Neural cell (in vitro differentiated cells): ENCODE measurements at regions not wholly inside any gene's neighbourhood (a gene's known extent, or its start where the extent isn't known, plus 50 kb on each side); places are given as distances from the start of the nearest gene placed in this dataset.

ENCODE experiments used
- H2AFZ ChIP-seq: fragments of 200-600, 300-800 bp; sonication (generic), shearing (Covaris generic); 2 replicates; pipeline ENCODE4 v1.6.0; 2014; ENCODE audit warnings: low read depth, mild to moderate bottlenecking, antibody characterized with exemption, low read length, moderate library complexity
- H3F3A ChIP-seq: fragments of 200-600 bp; shearing (Covaris generic); 2 replicates; pipeline ENCODE4 v1.6.1; 2016; ENCODE audit warnings: mild to moderate bottlenecking, moderate library complexity, mixed read lengths, antibody characterized with exemption, low read length; ENCODE audit not compliant: insufficient read depth, poor library complexity, severe bottlenecking
- H3K27ac ChIP-seq: fragments of 200-600, 300-800 bp; sonication (generic), shearing (Covaris generic); 2 replicates; pipeline ENCODE4 v1.5.1; 2014; ENCODE audit warnings: mild to moderate bottlenecking, low read length, moderate library complexity
- H3K27me3 ChIP-seq: fragments of 300-800, 200-600 bp; sonication (generic), shearing (Covaris generic); 2 replicates; pipeline ENCODE4 v1.6.0; 2014; ENCODE audit warnings: mild to moderate bottlenecking, low read depth, low read length, moderate library complexity; ENCODE audit not compliant: insufficient read depth
- H3K36me3 ChIP-seq: fragments of 300-800, 200-600 bp; sonication (generic), shearing (Covaris generic); 2 replicates; pipeline ENCODE4 v1.5.1; 2014; ENCODE audit warnings: mild to moderate bottlenecking, antibody characterized with exemption, low read length, moderate library complexity; ENCODE audit not compliant: insufficient read depth
- H3K4me2 ChIP-seq: fragments of 300-800, 200-600 bp; sonication (generic), shearing (Covaris generic); 2 replicates; pipeline ENCODE4 v1.6.0; 2014; ENCODE audit warnings: mild to moderate bottlenecking, low read length
- H3K4me3 ChIP-seq: fragments of 300-800, 200-600 bp; sonication (generic), shearing (Covaris generic); 2 replicates; pipeline ENCODE4 v1.5.1; 2014; ENCODE audit warnings: mild to moderate bottlenecking, low read length, moderate library complexity
- H3K79me2 ChIP-seq: fragments of 200-600 bp; shearing (Covaris generic); replicated peaks from 2 replicates; pipeline ENCODE4 v1.6.0; 2014; ENCODE audit warnings: mild to moderate bottlenecking, low read length, moderate library complexity; ENCODE audit not compliant: insufficient read depth
- H3K9ac ChIP-seq: fragments of 300-800, 200-600 bp; sonication (generic), shearing (Covaris generic); 2 replicates; pipeline ENCODE4 v1.6.1; 2016; ENCODE audit warnings: mild to moderate bottlenecking, low read length, mixed read lengths
- H3K9me2 ChIP-seq: fragments of 200-600 bp; shearing (Covaris generic); 2 replicates; pipeline ENCODE4 v1.6.1; 2016; ENCODE audit warnings: mild to moderate bottlenecking, low read length, mixed read lengths; ENCODE audit not compliant: insufficient read depth
- H3K9me3 ChIP-seq: fragments of 200-600, 300-800 bp; sonication (generic), shearing (Covaris generic); 2 replicates; pipeline ENCODE4 v1.6.1; 2016; ENCODE audit warnings: mild to moderate bottlenecking, mixed run types, low read length, moderate library complexity, mixed read lengths
- H4K20me1 ChIP-seq: fragments of 200-600 bp; shearing (Covaris generic); 2 replicates; pipeline ENCODE4 v1.6.1; 2016; ENCODE audit warnings: mild to moderate bottlenecking, mixed run types; ENCODE audit not compliant: insufficient read depth
- CTCF ChIP-seq: fragments of 450-650 bp; IDR thresholded peaks from 2 replicates; pipeline ENCODE4 v1.5.1; 2014; ENCODE audit warnings: antibody characterized with exemption, mild to moderate bottlenecking, moderate library complexity; ENCODE audit not compliant: poor library complexity, severe bottlenecking
- EP300 ChIP-seq: fragments of 450-650 bp; conservative IDR thresholded peaks from 2 replicates; pipeline ENCODE4 v1.6.1; 2014; ENCODE audit warnings: antibody characterized with exemption, mild to moderate bottlenecking, moderate library complexity; ENCODE audit not compliant: poor library complexity, severe bottlenecking
- EZH2 ChIP-seq: fragments of 200-600, 300-800 bp; shearing (Covaris generic), sonication (generic); IDR thresholded peaks from 2 replicates; pipeline ENCODE4 v1.6.1; 2014; ENCODE audit warnings: antibody characterized with exemption, low read length, borderline replicate concordance, mild to moderate bottlenecking; ENCODE audit not compliant: insufficient read depth, poor library complexity, severe bottlenecking
- MXI1 ChIP-seq: fragments of 450-650 bp; conservative IDR thresholded peaks from 2 replicates; pipeline ENCODE4 v1.6.1; 2014; ENCODE audit warnings: antibody characterized with exemption, mild to moderate bottlenecking; ENCODE audit not compliant: poor library complexity, severe bottlenecking
- POLR2AphosphoS5 ChIP-seq: IDR thresholded peaks from 2 replicates; pipeline ENCODE4 v1.6.1; 2012
- RAD21 ChIP-seq: fragments of 450-650 bp; conservative IDR thresholded peaks from 2 replicates; pipeline ENCODE4 v1.6.1; 2014; ENCODE audit warnings: antibody characterized with exemption, mild to moderate bottlenecking, moderate library complexity
- REST ChIP-seq: IDR thresholded peaks from 2 replicates; pipeline ENCODE4 v1.6.1; 2012; ENCODE audit warnings: borderline replicate concordance
- SMC3 ChIP-seq: fragments of 450-650 bp; conservative IDR thresholded peaks from 2 replicates; pipeline ENCODE4 v1.6.1; 2014; ENCODE audit warnings: antibody characterized with exemption, mild to moderate bottlenecking, moderate library complexity; ENCODE audit not compliant: poor library complexity
- TAF1 ChIP-seq: IDR thresholded peaks from 2 replicates; pipeline ENCODE4 v1.6.1; 2012; ENCODE audit warnings: low read depth

GRCh38 chr4:79513576-79513975 is 105.5 kb upstream of the GK2 start:
- H3K9me3 ChIP-seq, result no peaks in the 10 kb centered on the region
- no peak overlapping the region for H3K27ac ChIP-seq
- H3K36me3 ChIP-seq, result no peaks in the 10 kb centered on the region
- peaks cover 3% of the 10 kb centered on the region for H3F3A ChIP-seq
- no peaks in the 10 kb centered on the region for H3K79me2 ChIP-seq
- H3K9me2 ChIP-seq, result no peaks in the 10 kb centered on the region
- no peak overlapping the region for H2AFZ ChIP-seq
- no peak overlapping the region for H3K4me3 ChIP-seq
- TF ChIP-seq REST (no peak), MXI1 (no peak), RAD21 (no peak), EZH2 (no peak), SMC3 (no peak), POLR2AphosphoS5 (no peak), TAF1 (no peak), EP300 (no peak), CTCF (no peak)
- H4K20me1 ChIP-seq, result no peaks in the 10 kb centered on the region
- H3K4me2 ChIP-seq, result no peak overlapping the region
- no peak overlapping the region for H3K9ac ChIP-seq
- H3K27me3 ChIP-seq, result no peaks in the 10 kb centered on the region

GRCh38 chr4:79512363-79512762 is 104.3 kb upstream of the GK2 start:
- Histone ChIP-seq H3K36me3 (no peaks in the 10 kb centered on the region), H3K27me3 (no peaks in the 10 kb centered on the region), H3K4me3 (no peak overlapping the region), H3K27ac (no peak overlapping the region), H3K9me3 (no peaks in the 10 kb centered on the region), H2AFZ (no peak overlapping the region), H3K9me2 (no peaks in the 10 kb centered on the region), H3F3A (peaks cover 3% of the 10 kb centered on the region), H3K4me2 (no peak overlapping the region), H4K20me1 (no peaks in the 10 kb centered on the region), H3K9ac (no peak overlapping the region), H3K79me2 (no peaks in the 10 kb centered on the region)
- no peak for TF ChIP-seq REST
- no peak for TF ChIP-seq SMC3
- no peak for TF ChIP-seq EP300
- TF ChIP-seq MXI1, result no peak
- TF ChIP-seq RAD21, result no peak
- no peak for TF ChIP-seq CTCF
- TF ChIP-seq TAF1, result no peak
- TF ChIP-seq EZH2, result no peak
- TF ChIP-seq POLR2AphosphoS5, result no peak
